IMR-90 (cell line): ENCODE measurements at regions not wholly inside any gene's neighbourhood (a gene's known extent, or its start where the extent isn't known, plus 50 kb on each side); places are given as distances from the start of the nearest gene placed in this dataset.

Source experiments
- ATAC-seq: fragments of 200-7000 bp; cut with Tn5 transposase; 2 replicates; pipeline ENCODE4 v1.9.1; 2020; ENCODE audit warnings: low read depth, mild to moderate bottlenecking, moderate library complexity
- BruUV-seq: library from RNA; stranded (reverse); fragments of 400-500 nt; replicated peaks from 2 replicates; lab custom pipeline; 2021; lab: Mats Ljungman, UMichigan
- CTCF ChIA-PET: fragments of 300-600 bp; formaldehyde crosslinking; extraction: SDS; loops from one replicate; lab custom pipeline; 2021; ENCODE audit warnings: antibody characterized with exemption; lab: Yijun Ruan, JAX
- POLR2A ChIA-PET: fragments of 300-600 bp; sonication (Branson Sonifier 250); formaldehyde crosslinking; loops from one replicate; lab custom pipeline; 2022; ENCODE audit warnings: antibody characterized with exemption; ENCODE audit not compliant: unreplicated experiment; lab: Charles Lee
- DNase-seq: peaks from one replicate; pipeline ENCODE4 v3.0.0; 2013
- H2AFZ ChIP-seq: replicated peaks from 2 replicates; pipeline ENCODE3; 2013; ENCODE audit warnings: low read length, mild to moderate bottlenecking; ENCODE audit not compliant: poor library complexity
- H2AK5ac ChIP-seq: 2 replicates; pipeline ENCODE4 v1.6.1; 2013; ENCODE audit warnings: low read depth, low read length, inconsistent platforms
- H2AK9ac ChIP-seq: replicated peaks from 2 replicates; pipeline ENCODE3; 2013; ENCODE audit warnings: mild to moderate bottlenecking, low read depth, low read length, moderate library complexity; ENCODE audit not compliant: poor library complexity
- H2BK120ac ChIP-seq: 2 replicates; pipeline ENCODE4 v1.6.1; 2013; ENCODE audit warnings: low read depth, low read length, inconsistent platforms
- H2BK15ac ChIP-seq: 3 replicates; pipeline ENCODE4 v1.6.1; 2013; ENCODE audit warnings: low read depth, low read length, inconsistent platforms
- H2BK20ac ChIP-seq: 2 replicates; pipeline ENCODE4 v1.6.1; 2013; ENCODE audit warnings: low read depth, mild to moderate bottlenecking, inconsistent platforms, low read length, moderate library complexity
- H2BK5ac ChIP-seq: 2 replicates; pipeline ENCODE4 v1.6.1; 2013; ENCODE audit warnings: mild to moderate bottlenecking, low read depth, low read length, inconsistent platforms; ENCODE audit not compliant: poor library complexity, severe bottlenecking
- H3K14ac ChIP-seq: replicated peaks from 2 replicates; pipeline ENCODE4 v1.6.1; 2013; ENCODE audit warnings: low read depth, low read length, inconsistent platforms
- H3K18ac ChIP-seq: 2 replicates; pipeline ENCODE4 v1.6.1; 2013; ENCODE audit warnings: low read depth, low read length, control low read depth
- H3K23ac ChIP-seq: 2 replicates; pipeline ENCODE4 v1.6.1; 2013; ENCODE audit warnings: low read depth, low read length, inconsistent platforms
- H3K27ac ChIP-seq: 2 replicates; pipeline ENCODE4 v1.5.1; 2013; ENCODE audit warnings: mild to moderate bottlenecking, control low read depth, low read length; ENCODE audit not compliant: insufficient read depth
- H3K27me3 ChIP-seq: 2 replicates; pipeline ENCODE4 v1.6.1; 2013; ENCODE audit warnings: low read length; ENCODE audit not compliant: control insufficient read depth, insufficient read depth
- H3K36me3 ChIP-seq: 2 replicates; pipeline ENCODE4 v1.6.1; 2013; ENCODE audit warnings: low read length, mixed read lengths; ENCODE audit not compliant: control insufficient read depth, insufficient read depth
- H3K4ac ChIP-seq: 2 replicates; pipeline ENCODE4 v1.6.1; 2013; ENCODE audit warnings: low read depth, low read length, inconsistent platforms
- H3K4me1 ChIP-seq: 2 replicates; pipeline ENCODE4 v1.6.1; 2013; ENCODE audit warnings: low read length, mixed read lengths; ENCODE audit not compliant: control insufficient read depth, insufficient read depth
- H3K4me2 ChIP-seq: 2 replicates; pipeline ENCODE4 v1.6.1; 2013; ENCODE audit warnings: low read depth, mild to moderate bottlenecking, control low read depth, low read length, moderate library complexity
- H3K4me3 ChIP-seq: 2 replicates; pipeline ENCODE4 v1.5.1; 2013; ENCODE audit warnings: low read depth, mild to moderate bottlenecking, control low read depth, low read length, moderate library complexity; ENCODE audit not compliant: insufficient read depth
- H3K56ac ChIP-seq: 2 replicates; pipeline ENCODE4 v1.6.1; 2013; ENCODE audit warnings: low read length, inconsistent platforms; ENCODE audit not compliant: insufficient read depth; ENCODE audit errors: extremely low read depth
- H3K79me1 ChIP-seq, 2 experiments: 2 replicates each; pipeline ENCODE4 v1.6.1; 2013; ENCODE audit warnings: low read length in 2 of 2, inconsistent platforms in 1 of 2, low read depth in 1 of 2
- H3K9ac ChIP-seq: 2 replicates; pipeline ENCODE4 v1.6.1; 2013; ENCODE audit warnings: low read depth, low read length, control low read depth
- H3K9me1 ChIP-seq: 2 replicates; pipeline ENCODE4 v1.6.1; 2013; ENCODE audit warnings: low read length, inconsistent platforms; ENCODE audit not compliant: insufficient read depth
- H3K9me3 ChIP-seq: 2 replicates; pipeline ENCODE4 v1.6.1; 2013; ENCODE audit warnings: low read length; ENCODE audit not compliant: control insufficient read depth, insufficient read depth
- H4K20me1 ChIP-seq: 2 replicates; pipeline ENCODE4 v1.6.1; 2013; ENCODE audit warnings: low read length, inconsistent platforms; ENCODE audit not compliant: insufficient read depth
- H4K5ac ChIP-seq: 2 replicates; pipeline ENCODE4 v1.6.1; 2013; ENCODE audit warnings: mild to moderate bottlenecking, low read depth, low read length, control low read depth
- H4K8ac ChIP-seq, 2 experiments: 2 replicates each; pipeline ENCODE4 v1.6.1; 2013; ENCODE audit warnings: low read depth in 2 of 2, low read length in 2 of 2, control low read depth in 1 of 2, inconsistent platforms in 1 of 2
- H4K91ac ChIP-seq: 2 replicates; pipeline ENCODE4 v1.6.1; 2013; ENCODE audit warnings: low read depth, low read length, inconsistent platforms; ENCODE audit not compliant: insufficient read depth
- CEBPB ChIP-seq: IDR thresholded peaks from 2 replicates; pipeline ENCODE4 v1.6.1; 2012; ENCODE audit warnings: low read depth, low read length, improper control_type of control experiment
- CHD1 ChIP-seq: IDR thresholded peaks from 2 replicates; pipeline ENCODE4 v1.6.1; 2012; ENCODE audit warnings: low read depth, low read length, improper control_type of control experiment
- CTCF ChIP-seq: conservative IDR thresholded peaks from 2 replicates; pipeline ENCODE4 v1.5.1; 2012; ENCODE audit warnings: mild to moderate bottlenecking, low read depth, low read length, improper control_type of control experiment
- ELK1 ChIP-seq: fragments of 150-350 bp; IDR thresholded peaks from 2 replicates; pipeline ENCODE4 v1.6.1; 2016; ENCODE audit warnings: low read depth, mild to moderate bottlenecking, low read length, moderate library complexity, borderline replicate concordance
- FOS ChIP-seq: fragments of 150-350 bp; IDR thresholded peaks from 2 replicates; pipeline ENCODE4 v1.6.1; 2016; ENCODE audit warnings: low read depth, low read length
- MAFK ChIP-seq: IDR thresholded peaks from 2 replicates; pipeline ENCODE4 v1.6.1; 2012; ENCODE audit warnings: low read depth, low read length, improper control_type of control experiment
- MAZ ChIP-seq: IDR thresholded peaks from 2 replicates; pipeline ENCODE4 v1.6.1; 2012; ENCODE audit warnings: low read depth, mild to moderate bottlenecking, low read length, improper control_type of control experiment, moderate library complexity, borderline replicate concordance
- MXI1 ChIP-seq: IDR thresholded peaks from 2 replicates; pipeline ENCODE4 v1.6.1; 2012; ENCODE audit warnings: low read depth, mild to moderate bottlenecking, low read length, moderate library complexity, borderline replicate concordance
- NFE2L2 ChIP-seq: fragments of 150-350 bp; IDR thresholded peaks from 2 replicates; pipeline ENCODE4 v1.6.1; 2016; ENCODE audit warnings: low read depth, mild to moderate bottlenecking, low read length
- POLR2A ChIP-seq: IDR thresholded peaks from 2 replicates; pipeline ENCODE4 v1.6.1; 2012; ENCODE audit warnings: mild to moderate bottlenecking, low read depth, low read length
- RAD21 ChIP-seq: IDR thresholded peaks from 2 replicates; pipeline ENCODE4 v1.6.1; 2012; ENCODE audit warnings: low read length, improper control_type of control experiment
- RCOR1 ChIP-seq: IDR thresholded peaks from 2 replicates; pipeline ENCODE4 v1.6.1; 2012; ENCODE audit warnings: mild to moderate bottlenecking, low read length, improper control_type of control experiment; ENCODE audit not compliant: insufficient replicate concordance
- RFX5 ChIP-seq: IDR thresholded peaks from 2 replicates; pipeline ENCODE4 v1.8.0; 2012; ENCODE audit warnings: low read depth, mild to moderate bottlenecking, low read length, moderate library complexity
- SMC3 ChIP-seq: fragments of 150-350 bp; IDR thresholded peaks from 2 replicates; pipeline ENCODE4 v1.6.1; 2016; ENCODE audit warnings: low read depth, mild to moderate bottlenecking, antibody characterized with exemption, low read length, moderate library complexity
- USF2 ChIP-seq: fragments of 150-350 bp; IDR thresholded peaks from 2 replicates; pipeline ENCODE4 v1.6.1; 2017; ENCODE audit warnings: mild to moderate bottlenecking, antibody characterized with exemption, low read length, low read depth
- WGBS, 2 experiments: methylation state at CpG; one replicate each; pipeline versions ENCODE4 v1.1.5 to v1.1.7; 2013; ENCODE audit warnings: missing lambda C conversion rate in 2 of 2; ENCODE audit not compliant: insufficient read length in 1 of 2; ENCODE audit errors: extremely low coverage in 2 of 2; 5-methylcytosine and 5-hydroxymethylcytosine counted together
- dilution Hi-C: fragments of 300-500 bp; cut with HindIII; formaldehyde crosslinking; loops from one replicate; pipeline ENCODE4 v1.14.3; 2018; ENCODE audit warnings: low sequenced_read_pairs; ENCODE audit not compliant: unreplicated experiment
- in situ Hi-C: fragments of 300-500 bp; cut with MboI; formaldehyde crosslinking; loops from 3 replicates; pipeline ENCODE4 v1.14.3; 2019; ENCODE audit warnings: low sequenced_read_pairs, inconsistent platforms, mixed read lengths
- intact Hi-C: fragments of 100-400 bp; cut with micrococcal nuclease; formaldehyde crosslinking; loops from 2 replicates; pipeline ENCODE4 v1.10.0; 2022

- ChIA-PET CTCF (no interaction called here), POLR2A (no interaction called here)
- no peak overlapping the region for H4K5ac ChIP-seq
- H3K4me2 ChIP-seq: no peak overlapping the region
- DNase-seq (no peak), ATAC-seq (no peak)
- H3K9ac ChIP-seq: no peak overlapping the region
- H3K36me3 ChIP-seq: no peaks in the 10 kb centered on the region
- no peak overlapping the region for H2BK15ac ChIP-seq
- H2AFZ ChIP-seq: no peak overlapping the region
- H3K79me1 ChIP-seq: no peaks in the 10 kb centered on the region
- no peak overlapping the region for H4K8ac ChIP-seq
- H2BK5ac ChIP-seq: no peak overlapping the region
- H3K27me3 ChIP-seq: peaks cover 19% of the 10 kb centered on the region
- BruUV-seq: no TSS peak
- H4K20me1 ChIP-seq: no peaks in the 10 kb centered on the region
- no peaks in the 10 kb centered on the region for H3K9me3 ChIP-seq
- H3K4me1 ChIP-seq: no peaks in the 10 kb centered on the region
- H3K18ac ChIP-seq: no peak overlapping the region
- no peak overlapping the region for H3K14ac ChIP-seq
- H3K27ac ChIP-seq: no peak overlapping the region
- H3K56ac ChIP-seq: no peak overlapping the region
- WGBS, 2 experiments: 29% methylated on average over 6 of the region's 10 CpGs; no CpG with 5 or more reads in 1 of the 2 experiments
- no peak overlapping the region for H2AK9ac ChIP-seq
- in situ Hi-C loops (no loop called here), intact Hi-C loops (no loop called here), dilution Hi-C loops (no loop called here)
- H4K91ac ChIP-seq: no peak overlapping the region
- no peak overlapping the region for H2BK120ac ChIP-seq
- no peak overlapping the region for H2AK5ac ChIP-seq
- H3K9me1 ChIP-seq: no peaks in the 10 kb centered on the region
- H2BK20ac ChIP-seq: no peak overlapping the region
- H3K4me3 ChIP-seq: no peak overlapping the region
- no peak overlapping the region for H3K23ac ChIP-seq
- H3K4ac ChIP-seq: no peak overlapping the region
- no peak for TF ChIP-seq SMC3
- no peak for TF ChIP-seq POLR2A
- TF ChIP-seq MXI1: no peak
- TF ChIP-seq MAZ: no peak
- TF ChIP-seq CEBPB: no peak
- TF ChIP-seq RFX5: no peak
- no peak for TF ChIP-seq CTCF
- TF ChIP-seq FOS: no peak
- TF ChIP-seq RAD21: no peak
- TF ChIP-seq USF2: no peak
- TF ChIP-seq CHD1: no peak
- no peak for TF ChIP-seq NFE2L2
- no peak for TF ChIP-seq ELK1
- TF ChIP-seq MAFK: no peak
- TF ChIP-seq RCOR1: no peak
These were observed 299.9 kb upstream of the HABP2 start for GRCh38 chr10:113252650-113253618.
